ENCODE measurements at regions not wholly inside any gene's neighbourhood (a gene's known extent, or its start where the extent isn't known, plus 50 kb on each side); places are given as distances from the start of the nearest gene placed in this dataset.

DNA sequence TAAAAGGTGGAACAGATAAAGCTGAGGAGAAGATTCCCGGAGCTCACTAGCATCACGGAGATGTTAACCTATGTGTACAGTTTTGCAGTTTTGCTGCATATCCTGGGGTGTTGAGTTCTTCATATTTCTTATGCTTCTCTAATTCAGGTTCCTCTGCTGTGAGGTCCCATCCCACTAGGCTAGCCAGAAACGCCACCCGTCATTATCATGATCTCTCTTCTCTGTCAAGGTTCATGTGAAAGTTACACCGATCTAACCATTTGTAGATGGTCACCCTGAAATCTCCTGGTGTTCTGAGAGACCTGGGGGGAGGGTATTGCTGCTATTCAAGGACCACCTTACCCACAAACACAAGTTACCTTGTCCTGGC, 136.3 kb downstream of the CCDC71L start:
- TF ChIP-seq, protein P1, sequence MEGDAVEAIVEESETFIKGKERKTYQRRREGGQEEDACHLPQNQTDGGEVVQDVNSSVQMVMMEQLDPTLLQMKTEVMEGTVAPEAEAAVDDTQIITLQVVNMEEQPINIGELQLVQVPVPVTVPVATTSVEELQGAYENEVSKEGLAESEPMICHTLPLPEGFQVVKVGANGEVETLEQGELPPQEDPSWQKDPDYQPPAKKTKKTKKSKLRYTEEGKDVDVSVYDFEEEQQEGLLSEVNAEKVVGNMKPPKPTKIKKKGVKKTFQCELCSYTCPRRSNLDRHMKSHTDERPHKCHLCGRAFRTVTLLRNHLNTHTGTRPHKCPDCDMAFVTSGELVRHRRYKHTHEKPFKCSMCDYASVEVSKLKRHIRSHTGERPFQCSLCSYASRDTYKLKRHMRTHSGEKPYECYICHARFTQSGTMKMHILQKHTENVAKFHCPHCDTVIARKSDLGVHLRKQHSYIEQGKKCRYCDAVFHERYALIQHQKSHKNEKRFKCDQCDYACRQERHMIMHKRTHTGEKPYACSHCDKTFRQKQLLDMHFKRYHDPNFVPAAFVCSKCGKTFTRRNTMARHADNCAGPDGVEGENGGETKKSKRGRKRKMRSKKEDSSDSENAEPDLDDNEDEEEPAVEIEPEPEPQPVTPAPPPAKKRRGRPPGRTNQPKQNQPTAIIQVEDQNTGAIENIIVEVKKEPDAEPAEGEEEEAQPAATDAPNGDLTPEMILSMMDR (IDR thresholded peaks at IDR 0.05) = no peak
- TF ChIP-seq POLR2AphosphoS5 (IDR thresholded peaks at IDR 0.05) = no peak
- TF ChIP-seq POLR2A (IDR thresholded peaks at IDR 0.05) = no peak
